ENCODE measurements at regions not wholly inside any gene's neighbourhood (a gene's known extent, or its start where the extent isn't known, plus 50 kb on each side); places are given as distances from the start of the nearest gene placed in this dataset.

DNA sequence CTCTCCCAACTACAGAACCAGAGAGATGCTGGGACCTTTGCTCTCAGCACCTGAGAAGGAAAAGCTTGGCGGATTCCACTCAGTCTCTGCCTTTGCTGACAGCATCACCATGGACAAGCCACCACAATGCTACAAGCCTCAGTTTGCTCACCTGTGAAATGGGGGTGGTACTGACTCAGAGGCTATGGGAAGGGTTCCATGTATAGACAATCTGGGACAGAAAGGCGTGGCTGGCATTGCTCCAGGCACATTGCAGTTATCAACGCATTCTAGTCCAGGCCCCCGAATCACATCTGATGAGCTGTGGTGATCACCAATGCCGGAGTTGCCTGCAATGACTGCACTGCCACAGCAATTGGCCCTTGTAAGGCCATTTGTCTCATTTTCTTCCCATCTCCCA is 72.6 kb downstream of the ISX start:
- no peak for TF ChIP-seq CTCF (IDR thresholded peaks at IDR 0.05)
- TF ChIP-seq EZH2phosphoT487 (IDR thresholded peaks at IDR 0.05): no peak
- TF ChIP-seq EZH2 (IDR thresholded peaks at IDR 0.05): no peak

Data from neural progenitor cell (in vitro differentiated cells).